GM21447 (cell line): ENCODE measurements at regions not wholly inside any gene's neighbourhood (a gene's known extent, or its start where the extent isn't known, plus 50 kb on each side); places are given as distances from the start of the nearest gene placed in this dataset.

Source experiments
- ATAC-seq: cut with Tn5 transposase; IDR thresholded peaks from one replicate; pipeline ENCODE4 v1.9.1; 2021; ENCODE audit not compliant: unreplicated experiment

GRCh38 chr4:16377887-16378286 lies 151.6 kb upstream of the TAPT1 start:
- ATAC-seq: no peak

- ATAC-seq: no peak
Measured at GRCh38 chr4:16365036-16365569, 138.8 kb upstream of the TAPT1 start.

DNA sequence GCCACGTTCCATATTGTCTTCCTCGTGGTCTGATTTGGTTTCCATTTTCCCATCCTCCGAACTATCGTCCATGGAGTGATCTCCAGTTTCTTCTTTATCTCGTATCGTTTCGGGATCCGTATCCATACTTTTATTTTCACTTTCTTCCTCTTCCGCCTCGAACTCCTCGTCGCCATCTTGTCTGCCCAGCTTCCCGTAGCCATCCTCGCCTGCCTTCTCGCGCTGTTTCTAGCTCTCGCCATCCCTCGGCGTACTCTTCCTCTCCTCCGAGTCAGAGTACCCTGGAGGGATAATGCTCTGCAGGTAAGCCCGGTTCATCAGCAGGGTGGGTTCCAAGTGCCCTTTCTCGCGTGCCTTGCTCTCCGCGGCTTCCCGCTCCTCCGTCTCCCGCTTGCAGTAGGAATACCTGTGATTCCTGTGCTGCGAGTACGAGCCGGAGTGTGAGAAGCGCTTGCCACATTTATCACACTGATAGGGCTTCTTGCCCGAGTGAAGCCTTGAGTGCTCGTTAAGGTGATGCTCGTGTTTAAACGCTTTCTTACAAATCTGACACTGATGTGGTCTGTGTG lies 134.5 kb upstream of the TAPT1 start:
- ATAC-seq: no peak

- ATAC-seq: no peak
Measured at GRCh38 chr4:16353165-16353564, 126.9 kb upstream of the TAPT1 start.

GRCh38 chr4:16351161-16351560 lies 124.9 kb upstream of the TAPT1 start:
- no peak for ATAC-seq

DNA sequence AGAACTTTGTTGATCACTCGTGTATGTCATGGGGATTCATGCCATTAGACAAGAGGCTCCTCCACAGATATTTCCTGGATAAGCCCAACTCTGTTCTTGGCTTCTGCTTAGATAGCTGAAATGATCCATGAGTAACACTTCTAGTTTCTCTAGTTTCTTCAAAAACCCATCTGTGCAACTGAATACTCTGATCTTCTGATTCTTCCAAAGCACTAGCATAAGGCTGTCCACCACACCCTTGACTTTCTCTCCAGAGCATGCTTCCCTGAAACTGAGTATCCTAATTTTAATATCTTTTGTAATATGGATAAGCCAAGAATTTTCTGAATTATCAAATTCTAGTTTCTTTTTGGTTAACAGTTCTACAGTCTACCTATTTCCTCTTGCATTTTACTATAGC lies 118.6 kb upstream of the TAPT1 start:
- no peak for ATAC-seq

- ATAC-seq: no peak
Measured at GRCh38 chr4:16337936-16338335, 111.7 kb upstream of the TAPT1 start.

DNA sequence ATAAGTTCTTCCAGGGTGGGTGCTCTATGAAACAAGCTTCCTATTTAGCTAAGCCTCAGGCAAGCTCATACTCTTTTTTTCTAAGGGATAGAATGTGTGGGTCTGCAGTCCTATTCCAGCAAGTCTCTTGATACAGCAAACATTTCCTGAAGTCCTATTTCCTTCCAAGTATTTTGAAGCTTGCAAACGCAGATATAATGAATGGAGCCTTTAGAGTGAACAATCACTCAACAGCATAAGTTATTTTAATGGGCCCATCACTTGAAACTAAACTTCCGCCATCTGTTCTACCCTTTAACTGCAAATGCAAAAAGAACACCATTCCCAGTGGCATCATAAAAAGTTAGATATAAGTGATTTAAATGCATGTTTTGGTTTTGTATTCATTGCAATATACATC lies 108.3 kb upstream of the TAPT1 start:
- no peak for ATAC-seq

- no peak for ATAC-seq
Measured at GRCh38 chr4:16329797-16330134, 103.5 kb upstream of the TAPT1 start.

- no peak for ATAC-seq
Measured at GRCh38 chr4:16329125-16329796, 103.0 kb upstream of the TAPT1 start.

DNA sequence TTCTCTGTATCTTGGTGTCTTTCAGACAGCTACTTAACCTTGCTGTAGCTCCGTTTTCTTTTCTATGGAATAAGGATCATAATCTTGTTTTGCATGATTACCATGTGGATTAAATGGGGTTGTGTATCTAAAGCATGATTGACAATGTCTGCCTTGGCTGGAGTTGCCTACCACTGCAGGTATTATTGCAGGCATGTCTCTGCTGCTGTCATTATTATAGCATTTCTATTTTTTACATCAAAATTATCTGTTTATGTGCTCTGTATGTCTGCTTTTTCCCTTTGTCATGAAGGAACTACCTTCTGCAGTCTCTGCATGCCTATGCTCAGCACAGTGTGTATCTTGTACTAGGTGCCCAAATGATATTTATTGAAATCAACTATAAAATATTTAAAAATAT lies 95.9 kb upstream of the TAPT1 start:
- ATAC-seq: no peak

- ATAC-seq: no peak
Measured at GRCh38 chr4:16315456-16315855, 89.2 kb upstream of the TAPT1 start.

GRCh38 chr4:16310606-16311005 lies 84.3 kb upstream of the TAPT1 start:
- ATAC-seq: no peak

DNA sequence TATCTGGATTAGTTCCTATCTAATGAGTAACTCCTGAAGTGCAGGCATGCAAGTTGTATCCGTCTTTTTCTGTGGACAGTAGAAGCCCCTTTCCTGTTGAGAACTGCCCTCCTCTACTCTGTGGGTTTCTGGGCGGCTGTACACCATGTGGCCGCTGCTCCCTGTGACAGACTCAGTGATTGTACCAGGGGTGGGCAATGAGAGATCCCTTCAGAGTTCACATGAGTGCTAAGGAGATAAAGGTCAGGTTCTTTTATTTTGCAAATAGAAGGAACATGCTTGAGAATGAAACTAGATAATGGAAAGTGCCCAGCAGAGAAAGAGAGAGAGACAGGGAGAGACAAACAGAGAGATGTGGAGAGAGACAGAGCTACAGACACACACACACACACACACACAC lies 76.4 kb upstream of the TAPT1 start:
- ATAC-seq: no peak

- ATAC-seq: no peak
Measured at GRCh38 chr4:16297003-16297402, 70.7 kb upstream of the TAPT1 start.

GRCh38 chr4:16294455-16294854 lies 68.2 kb upstream of the TAPT1 start:
- ATAC-seq: no peak

- ATAC-seq: no peak
Measured at GRCh38 chr4:16293210-16293838, 67.1 kb upstream of the TAPT1 start.

- ATAC-seq: no peak
Measured at GRCh38 chr4:16292585-16292984, 66.3 kb upstream of the TAPT1 start.

DNA sequence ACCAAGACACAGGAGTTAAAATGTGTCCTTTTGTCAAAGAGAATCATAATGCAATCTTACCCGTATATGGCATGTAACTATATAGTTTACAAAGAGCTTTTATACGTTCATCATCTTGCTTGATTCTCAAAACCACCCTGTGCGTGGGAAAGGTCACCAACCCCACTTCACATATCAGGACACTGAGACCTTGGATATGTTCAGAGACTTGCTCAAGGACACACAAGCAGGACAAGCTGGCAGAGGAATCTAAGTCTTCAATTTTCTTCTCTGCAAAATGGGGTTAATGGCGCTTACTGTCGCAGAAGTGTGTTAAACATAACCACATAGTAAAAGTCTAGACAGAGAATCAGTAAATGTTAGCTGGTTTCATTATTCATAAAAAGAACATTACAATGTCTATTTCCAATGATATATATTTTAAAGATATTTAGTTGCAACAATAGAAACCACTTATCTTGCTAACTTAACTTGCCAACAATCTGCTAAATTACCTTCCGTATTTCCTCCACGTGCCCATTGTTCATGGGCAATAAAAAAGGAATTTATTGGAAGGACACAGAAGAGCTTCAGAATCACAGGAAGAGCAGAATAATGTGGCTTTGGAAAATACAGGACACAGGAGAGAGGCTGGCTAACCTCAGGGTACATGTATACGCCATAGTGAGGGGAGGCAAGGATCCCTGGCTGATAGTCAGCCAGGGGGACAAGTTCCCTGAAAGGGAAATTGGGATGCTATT lies 64.6 kb upstream of the TAPT1 start:
- no peak for ATAC-seq

DNA sequence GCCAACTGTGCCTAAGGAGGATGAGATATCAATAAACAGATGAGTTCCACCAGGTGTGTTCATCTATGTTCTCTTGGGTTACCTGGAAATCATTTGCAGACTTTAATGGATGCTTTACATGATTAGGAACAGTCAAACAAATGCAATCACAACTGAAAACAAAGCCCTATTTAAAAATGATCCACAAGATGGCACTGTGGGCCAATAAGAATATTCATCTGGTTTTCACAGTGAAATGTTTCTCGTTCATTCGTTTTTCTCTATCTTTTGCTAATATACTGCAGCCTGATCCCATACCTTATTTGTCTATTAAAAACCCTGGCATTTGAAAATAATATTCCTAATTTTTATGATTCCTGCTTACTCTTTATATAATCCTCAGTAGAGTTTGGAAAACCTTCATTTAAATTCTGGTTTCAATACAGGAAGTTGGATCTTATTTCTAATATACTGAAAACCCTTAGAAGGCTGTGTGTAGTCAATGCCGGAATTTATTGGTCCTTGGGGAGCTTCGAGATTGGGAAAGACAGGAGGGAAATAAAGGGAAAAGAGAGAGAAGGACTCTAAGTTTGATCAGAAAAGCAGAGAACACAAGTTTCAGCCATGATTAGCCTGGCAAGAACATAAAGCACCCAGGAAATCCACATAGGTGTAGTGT lies 63.8 kb upstream of the TAPT1 start:
- no peak for ATAC-seq

GRCh38 chr4:16284050-16284449 lies 57.8 kb upstream of the TAPT1 start:
- no peak for ATAC-seq
